Mesenchymal stem cell (in vitro differentiated cells and primary cell): ENCODE measurements at regions not wholly inside any gene's neighbourhood (a gene's known extent, or its start where the extent isn't known, plus 50 kb on each side); places are given as distances from the start of the nearest gene placed in this dataset.
"Not testable (repeated sequence)": the region's sequence is repeated elsewhere in the genome, so short reads cannot be mapped to it uniquely, and the experiment has no call there.

ENCODE experiments used
- DNase-seq: peaks from one replicate; pipeline ENCODE4 v3.0.0-alpha.2; 2013
- H2AFZ ChIP-seq: one replicate; pipeline ENCODE4 v1.6.1; 2013; ENCODE audit warnings: low read depth, mild to moderate bottlenecking, control low read depth, inconsistent platforms, low read length, moderate library complexity
- H2AK5ac ChIP-seq: 2 replicates; pipeline ENCODE4 v1.6.1; 2013; ENCODE audit warnings: low read length, moderate library complexity, mild to moderate bottlenecking, inconsistent platforms; ENCODE audit not compliant: severe bottlenecking
- H2BK120ac ChIP-seq: one replicate; pipeline ENCODE4 v1.6.1; 2013; ENCODE audit warnings: low read depth, mild to moderate bottlenecking, inconsistent platforms, low read length, moderate library complexity
- H2BK12ac ChIP-seq, 2 experiments: one replicate each; pipeline ENCODE4 v1.6.1; 2013; ENCODE audit warnings: inconsistent platforms in 2 of 2, low read length in 2 of 2, mild to moderate bottlenecking in 2 of 2, moderate library complexity in 2 of 2, control low read depth in 1 of 2
- H2BK15ac ChIP-seq: one replicate; pipeline ENCODE4 v1.6.1; 2013; ENCODE audit warnings: mild to moderate bottlenecking, low read depth, inconsistent platforms; ENCODE audit not compliant: poor library complexity, severe bottlenecking
- H2BK5ac ChIP-seq: 2 replicates; pipeline ENCODE4 v1.6.1; 2013; ENCODE audit warnings: low read depth, mild to moderate bottlenecking, low read length, control low read depth, inconsistent platforms; ENCODE audit not compliant: poor library complexity, severe bottlenecking
- H3K14ac ChIP-seq, 2 experiments: one replicate each; pipeline ENCODE4 v1.6.1; 2013; ENCODE audit warnings: inconsistent platforms in 2 of 2, low read length in 2 of 2, control low read depth in 1 of 2, mild to moderate bottlenecking in 1 of 2, moderate library complexity in 1 of 2
- H3K18ac ChIP-seq, 2 experiments: one replicate each; pipeline ENCODE4 v1.6.1; 2013; ENCODE audit warnings: inconsistent platforms in 2 of 2, low read length in 2 of 2, control low read depth in 1 of 2, low read depth in 1 of 2, mild to moderate bottlenecking in 1 of 2
- H3K23ac ChIP-seq, 2 experiments: one replicate each; pipeline ENCODE4 v1.6.1; 2013; ENCODE audit warnings: inconsistent platforms in 2 of 2, low read length in 2 of 2, mild to moderate bottlenecking in 2 of 2, moderate library complexity in 2 of 2, control low read depth in 1 of 2
- H3K27ac ChIP-seq: 2 replicates; pipeline ENCODE4 v1.5.1; 2013; ENCODE audit warnings: mild to moderate bottlenecking, moderate library complexity, low read length, control low read depth, inconsistent platforms; ENCODE audit not compliant: poor library complexity, severe bottlenecking
- H3K27me3 ChIP-seq, 2 experiments: 2 replicates each; pipeline versions ENCODE4 v1.6.1 to v1.7.0; 2013; ENCODE audit warnings: low read length in 2 of 2, mild to moderate bottlenecking in 2 of 2, moderate library complexity in 2 of 2, control low read depth in 1 of 2, inconsistent platforms in 1 of 2; ENCODE audit not compliant: control insufficient read depth in 1 of 2, insufficient read depth in 1 of 2
- H3K36me3 ChIP-seq, 2 experiments: 2 replicates each; pipeline versions ENCODE4 v1.6.1 to v1.7.0; 2013; ENCODE audit warnings: low read length in 2 of 2, control low read depth in 1 of 2, inconsistent platforms in 1 of 2, low read depth in 1 of 2, mild to moderate bottlenecking in 1 of 2; ENCODE audit not compliant: insufficient read depth in 2 of 2, control insufficient read depth in 1 of 2
- H3K4ac ChIP-seq, 2 experiments: one replicate each; pipeline ENCODE4 v1.6.1; 2013; ENCODE audit warnings: inconsistent platforms in 2 of 2, low read length in 2 of 2, mild to moderate bottlenecking in 2 of 2, moderate library complexity in 2 of 2, control low read depth in 1 of 2, low read depth in 1 of 2
- H3K4me1 ChIP-seq: 2 replicates; pipeline ENCODE4 v1.6.1; 2013; ENCODE audit warnings: low read depth, low read length, control low read depth; ENCODE audit not compliant: control insufficient read depth, insufficient read depth
- H3K4me2 ChIP-seq: 2 replicates; pipeline ENCODE4 v1.6.1; 2013; ENCODE audit warnings: low read length, mild to moderate bottlenecking, inconsistent platforms; ENCODE audit not compliant: poor library complexity, severe bottlenecking
- H3K4me3 ChIP-seq, 2 experiments: 2 replicates each; pipeline versions ENCODE4 v1.5.1 to v1.7.0; 2013; ENCODE audit warnings: low read length in 2 of 2, mild to moderate bottlenecking in 2 of 2, control low read depth in 1 of 2, low read depth in 1 of 2; ENCODE audit not compliant: insufficient read depth in 1 of 2
- H3K79me1 ChIP-seq: replicated peaks from 2 replicates; pipeline ENCODE4 v1.6.1; 2013; ENCODE audit warnings: mild to moderate bottlenecking, control low read depth, low read length, inconsistent platforms; ENCODE audit not compliant: poor library complexity, severe bottlenecking
- H3K9ac ChIP-seq: 2 replicates; pipeline ENCODE4 v1.7.0; 2013; ENCODE audit warnings: mild to moderate bottlenecking, low read length, moderate library complexity
- H3K9me3 ChIP-seq: 2 replicates; pipeline ENCODE4 v1.7.0; 2013; ENCODE audit warnings: mild to moderate bottlenecking, low read length; ENCODE audit not compliant: control insufficient read depth
- H4K8ac ChIP-seq: one replicate; pipeline ENCODE4 v1.6.1; 2013; ENCODE audit warnings: inconsistent platforms, mild to moderate bottlenecking, low read length, moderate library complexity
- H4K91ac ChIP-seq: one replicate; pipeline ENCODE4 v1.6.1; 2013; ENCODE audit warnings: mild to moderate bottlenecking, low read length, inconsistent platforms
- WGBS: methylation state at CpG from one replicate; pipeline ENCODE4 v1.1.7; 2013; ENCODE audit warnings: mixed read lengths; 5-methylcytosine and 5-hydroxymethylcytosine counted together

DNA sequence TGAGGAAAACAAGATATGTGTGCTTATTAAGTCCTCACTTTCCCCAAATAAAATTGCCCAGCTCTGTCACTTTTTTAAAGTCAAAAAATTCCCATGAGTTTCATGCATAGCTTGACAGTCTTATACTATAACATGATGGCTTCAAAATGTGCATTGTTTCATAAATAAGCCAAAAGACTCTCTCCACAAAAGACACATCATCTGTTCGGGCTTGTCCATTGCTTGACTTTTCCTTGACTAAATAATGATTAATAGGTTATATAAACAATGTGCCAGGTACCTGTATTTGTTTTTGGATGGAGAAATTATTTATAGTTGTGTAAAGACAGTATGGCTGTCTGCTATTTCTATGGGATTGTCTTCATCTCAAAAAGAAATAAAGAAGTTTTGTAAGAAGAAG is 329.2 kb upstream of the KLF3 start:
- WGBS: no CpG with 5 or more reads among the region's 1 CpG
- Histone ChIP-seq H3K14ac (no peak overlapping the region), H2BK5ac (no peak overlapping the region), H3K4me3 (no peak overlapping the region), H3K23ac (no peak overlapping the region), H2BK12ac (no peak overlapping the region), H3K79me1 (no peaks in the 10 kb centered on the region), H3K4me1 (no peaks in the 10 kb centered on the region), H3K9ac (no peak overlapping the region), H2BK15ac (no peak overlapping the region), H3K18ac (no peak overlapping the region), H2AFZ (no peak overlapping the region), H4K91ac (no peak overlapping the region), H3K36me3 (no peaks in the 10 kb centered on the region), H3K27me3 (no peaks in the 10 kb centered on the region), H3K27ac (no peak overlapping the region), H2BK120ac (no peak overlapping the region), H3K9me3 (peaks cover 12% of the 10 kb centered on the region), H2AK5ac (no peak overlapping the region), H4K8ac (no peak overlapping the region), H3K4me2 (no peak overlapping the region), H3K4ac (no peak overlapping the region)
- DNase-seq: no peak

DNA sequence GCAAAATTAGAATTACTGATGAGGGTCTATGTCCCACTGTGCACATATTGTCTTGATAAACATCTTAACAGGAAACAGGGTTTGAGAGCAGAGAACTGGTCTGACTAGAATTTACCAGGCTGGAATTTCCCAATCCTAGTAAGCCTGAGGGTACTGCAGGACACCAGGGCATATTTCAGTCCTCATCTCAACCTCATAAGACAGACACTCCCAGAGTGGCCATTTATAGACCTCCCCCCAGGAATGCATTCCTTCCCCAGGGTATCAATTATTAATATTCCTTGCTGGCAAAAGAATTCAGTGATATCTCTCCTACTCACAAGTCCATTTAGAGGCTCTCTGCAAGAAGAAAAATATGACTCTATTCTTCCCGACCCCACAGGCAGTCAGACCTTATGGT is 325.1 kb upstream of the KLF3 start:
- 65% methylated on average over 1 of the region's 1 CpG for WGBS

DNA sequence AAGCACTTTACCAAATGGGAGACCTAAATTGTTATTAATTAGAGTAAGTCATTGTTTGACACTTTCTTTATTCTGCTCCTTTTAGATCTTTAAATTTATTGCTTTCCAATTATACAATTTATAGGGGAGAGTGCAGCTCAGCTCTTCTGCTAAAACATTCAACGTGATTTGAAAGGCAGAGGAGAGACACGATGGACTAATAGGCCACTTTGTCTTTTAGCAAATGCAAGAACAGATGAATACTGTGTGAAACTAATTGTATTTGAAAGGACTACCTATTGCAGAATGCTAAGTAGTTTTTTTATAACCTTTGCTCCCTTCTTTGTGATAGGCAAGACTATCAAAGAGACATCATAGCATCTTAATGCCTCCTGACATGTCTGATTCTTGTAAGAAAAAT is 320.4 kb upstream of the KLF3 start:
- H3K36me3 ChIP-seq: no peaks in the 10 kb centered on the region
- no peak overlapping the region for H2BK120ac ChIP-seq
- H2BK12ac ChIP-seq: no peak overlapping the region
- no peak overlapping the region for H3K4ac ChIP-seq
- no peak for DNase-seq
- no peak overlapping the region for H3K14ac ChIP-seq
- H2BK15ac ChIP-seq: no peak overlapping the region
- WGBS: 89% methylated on average over 2 of the region's 2 CpGs
- H3K79me1 ChIP-seq: no peaks in the 10 kb centered on the region
- H2AFZ ChIP-seq: no peak overlapping the region
- no peaks in the 10 kb centered on the region for H3K27me3 ChIP-seq
- H3K4me1 ChIP-seq: no peaks in the 10 kb centered on the region
- no peak overlapping the region for H4K8ac ChIP-seq
- no peak overlapping the region for H3K4me2 ChIP-seq
- H3K27ac ChIP-seq: no peak overlapping the region
- H3K23ac ChIP-seq: no peak overlapping the region
- H3K9ac ChIP-seq: no peak overlapping the region
- peaks cover 17% of the 10 kb centered on the region for H3K9me3 ChIP-seq
- H4K91ac ChIP-seq: no peak overlapping the region
- no peak overlapping the region for H3K4me3 ChIP-seq
- no peak overlapping the region for H2AK5ac ChIP-seq
- H2BK5ac ChIP-seq: no peak overlapping the region
- no peak overlapping the region for H3K18ac ChIP-seq

More for the DNA sequence above, 325.1 kb upstream of the KLF3 start:
- not testable (repeated sequence) for H2BK15ac ChIP-seq, H2BK120ac ChIP-seq, H3K79me1 ChIP-seq, H2BK5ac ChIP-seq, H3K4me2 ChIP-seq, H3K23ac ChIP-seq, H3K27ac ChIP-seq, H4K91ac ChIP-seq, H3K9ac ChIP-seq, H2AFZ ChIP-seq, H3K14ac ChIP-seq, H2AK5ac ChIP-seq, H3K18ac ChIP-seq, H3K4ac ChIP-seq, H3K36me3 ChIP-seq, H2BK12ac ChIP-seq, H4K8ac ChIP-seq, DNase-seq, H3K4me3 ChIP-seq, H3K27me3 ChIP-seq, H3K4me1 ChIP-seq
- H3K9me3 ChIP-seq: peaks cover 12% of the 10 kb centered on the region

DNA sequence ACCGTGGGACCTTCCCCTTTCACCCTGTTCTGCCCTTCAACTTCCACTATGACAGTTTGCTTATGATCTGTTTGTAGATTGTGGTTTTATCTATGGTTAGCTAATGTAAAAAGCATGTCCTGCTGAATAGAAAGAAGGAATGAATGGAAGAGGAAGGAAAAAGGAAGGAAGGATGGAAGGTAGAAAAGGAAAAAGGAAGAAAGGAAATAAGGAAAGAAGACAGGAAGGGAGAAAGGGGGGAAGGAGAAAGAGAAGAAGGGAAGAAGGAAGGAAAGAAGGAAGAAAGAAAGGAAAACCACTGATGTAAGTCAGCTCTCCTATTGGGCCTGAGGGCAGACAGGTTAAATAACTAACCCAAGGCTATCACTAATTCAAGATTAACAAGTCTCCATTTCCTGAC is 319.1 kb upstream of the KLF3 start:
- no peak overlapping the region for H2BK12ac ChIP-seq
- no peak overlapping the region for H4K8ac ChIP-seq
- H3K4me1 ChIP-seq: no peaks in the 10 kb centered on the region
- no peak overlapping the region for H2BK5ac ChIP-seq
- H2AK5ac ChIP-seq: no peak overlapping the region
- no peak overlapping the region for H3K23ac ChIP-seq
- no peaks in the 10 kb centered on the region for H3K79me1 ChIP-seq
- no peak overlapping the region for H3K14ac ChIP-seq
- DNase-seq: peak; percentile 39
- H3K18ac ChIP-seq: no peak overlapping the region
- no peak overlapping the region for H4K91ac ChIP-seq
- H3K9ac ChIP-seq: no peak overlapping the region
- no peak overlapping the region for H2AFZ ChIP-seq
- no peaks in the 10 kb centered on the region for H3K36me3 ChIP-seq
- 22% methylated on average over 1 of the region's 1 CpG for WGBS
- peaks cover 12% of the 10 kb centered on the region for H3K9me3 ChIP-seq
- no peak overlapping the region for H3K27ac ChIP-seq
- no peak overlapping the region for H2BK120ac ChIP-seq
- H3K4ac ChIP-seq: no peak overlapping the region
- no peak overlapping the region for H3K4me2 ChIP-seq
- no peak overlapping the region for H3K4me3 ChIP-seq
- peaks cover 0 to 1% of the 10 kb centered on the region in 2 experiments for H3K27me3 ChIP-seq
- H2BK15ac ChIP-seq: no peak overlapping the region
